NCI-H2029 (cell line): ENCODE measurements at regions not wholly inside any gene's neighbourhood (a gene's known extent, or its start where the extent isn't known, plus 50 kb on each side); places are given as distances from the start of the nearest gene placed in this dataset.

Experiments used
- DNase-seq: peaks from one replicate; lab custom pipeline; 2025; lab: John Stamatoyannopoulos, UW

DNA sequence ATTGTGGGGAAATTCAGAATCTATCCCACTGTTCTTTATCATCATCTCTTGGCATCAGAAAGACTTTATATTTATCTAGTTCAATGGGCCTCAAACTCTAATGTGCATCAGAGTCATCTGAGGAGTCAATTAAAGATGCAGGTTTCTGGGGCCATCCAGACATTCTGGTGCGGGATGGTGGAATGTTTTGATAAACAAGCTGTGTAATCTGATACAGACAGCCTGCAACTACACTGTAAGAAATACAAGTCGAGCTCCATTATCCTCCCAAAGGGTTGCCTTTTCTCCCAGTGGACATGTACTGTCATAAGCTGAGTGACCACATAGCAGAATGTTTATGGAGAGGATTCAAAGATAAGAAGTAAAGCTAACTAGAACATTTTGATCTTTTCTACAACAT is 515.3 kb upstream of the DCC start:
- DNase-seq, result no peak

DNA sequence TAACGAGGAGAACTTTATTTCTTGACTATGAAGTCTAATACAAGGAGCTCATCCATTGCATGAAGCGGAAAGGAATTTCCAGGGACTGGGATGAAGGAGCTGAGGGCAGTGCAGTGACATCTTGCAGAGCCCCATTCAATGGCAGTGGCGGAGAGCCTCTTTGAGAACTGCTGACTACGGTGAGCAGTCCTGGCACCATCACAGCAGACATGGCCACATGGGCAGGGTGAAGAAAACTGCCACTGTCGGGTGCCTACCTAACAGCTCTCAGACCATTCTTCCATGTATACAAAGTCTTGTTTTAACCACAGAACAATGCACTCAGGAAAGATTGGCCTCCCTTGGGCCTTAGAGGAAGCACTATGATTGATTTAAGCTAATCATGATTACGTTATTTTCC is 506.1 kb upstream of the DCC start:
- DNase-seq, result no peak

DNA sequence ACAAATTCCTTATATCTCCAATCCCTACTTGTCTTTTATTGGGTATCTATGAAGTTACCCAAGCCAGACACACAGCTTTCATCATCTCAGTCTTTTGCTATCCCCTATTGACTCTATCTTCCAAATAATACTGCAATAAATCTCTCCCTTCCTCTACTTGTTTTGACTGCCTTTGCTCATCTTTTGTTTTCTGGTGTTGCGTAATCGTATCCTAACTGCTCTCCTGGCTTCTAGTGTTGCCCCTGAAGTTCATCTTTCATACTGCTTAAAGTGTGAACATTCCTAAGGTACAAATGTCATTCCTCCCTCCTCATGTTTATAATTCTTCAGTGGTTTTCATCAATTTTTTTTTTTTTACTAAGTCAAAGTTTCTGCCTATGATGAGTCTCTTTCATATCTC is 491.3 kb upstream of the DCC start:
- no peak for DNase-seq

DNA sequence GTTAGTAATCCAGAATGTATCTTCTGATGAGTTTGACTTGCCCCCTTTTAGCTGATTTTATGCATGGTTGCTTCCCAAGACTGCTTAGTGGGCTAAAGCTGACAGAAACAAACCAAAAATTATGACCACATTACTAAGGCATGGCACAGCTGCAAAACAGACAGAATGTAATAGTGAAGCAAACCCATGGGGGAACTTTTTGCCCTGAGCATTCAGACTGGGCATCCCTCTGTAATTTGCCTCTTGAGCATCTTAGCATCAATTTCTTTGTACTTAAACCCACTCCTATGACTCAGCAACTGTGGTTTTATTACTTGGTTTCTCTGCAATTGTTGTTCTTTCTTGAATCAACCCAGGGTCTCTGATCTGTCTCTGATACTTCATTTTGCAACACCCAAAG is 487.3 kb upstream of the DCC start:
- no peak for DNase-seq

DNA sequence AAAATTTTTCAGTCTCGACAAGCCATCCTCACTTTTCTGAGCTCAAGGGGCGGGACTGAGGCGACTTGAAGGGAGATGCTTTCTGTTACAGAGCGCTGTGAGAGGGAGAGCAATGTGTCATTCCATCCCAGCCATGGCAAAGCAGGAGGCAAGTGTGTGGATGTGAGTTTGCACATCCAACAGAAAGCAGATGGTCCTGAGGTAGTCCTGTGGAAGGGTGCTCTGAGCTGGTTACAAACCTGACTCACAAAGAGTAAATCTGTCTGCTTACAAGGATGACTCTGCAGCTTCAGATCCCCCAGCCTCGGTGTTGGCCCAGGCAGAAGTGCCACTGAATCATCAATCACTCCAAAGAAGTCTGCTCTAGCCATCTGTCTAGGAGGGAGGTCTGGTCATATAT is 482.0 kb upstream of the DCC start:
- no peak for DNase-seq

DNA sequence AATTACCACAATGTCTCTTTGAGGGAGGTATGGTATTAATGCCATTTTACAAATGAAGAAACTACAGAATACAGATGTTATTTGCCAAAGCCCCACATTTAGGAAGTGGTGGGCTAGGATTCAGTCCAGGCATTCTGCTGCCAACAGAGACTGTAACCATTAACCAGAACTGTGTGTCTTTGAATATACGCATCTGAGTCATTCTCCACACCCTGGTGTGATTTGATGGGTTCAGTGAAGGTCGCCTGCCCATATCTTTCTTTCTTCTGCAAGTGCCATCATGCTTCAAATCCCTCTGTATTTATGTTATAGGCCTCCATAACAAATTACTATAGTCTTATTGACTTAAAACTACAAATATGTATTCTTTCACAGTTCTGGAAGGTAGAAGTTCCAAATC is 479.0 kb upstream of the DCC start:
- no peak for DNase-seq

DNA sequence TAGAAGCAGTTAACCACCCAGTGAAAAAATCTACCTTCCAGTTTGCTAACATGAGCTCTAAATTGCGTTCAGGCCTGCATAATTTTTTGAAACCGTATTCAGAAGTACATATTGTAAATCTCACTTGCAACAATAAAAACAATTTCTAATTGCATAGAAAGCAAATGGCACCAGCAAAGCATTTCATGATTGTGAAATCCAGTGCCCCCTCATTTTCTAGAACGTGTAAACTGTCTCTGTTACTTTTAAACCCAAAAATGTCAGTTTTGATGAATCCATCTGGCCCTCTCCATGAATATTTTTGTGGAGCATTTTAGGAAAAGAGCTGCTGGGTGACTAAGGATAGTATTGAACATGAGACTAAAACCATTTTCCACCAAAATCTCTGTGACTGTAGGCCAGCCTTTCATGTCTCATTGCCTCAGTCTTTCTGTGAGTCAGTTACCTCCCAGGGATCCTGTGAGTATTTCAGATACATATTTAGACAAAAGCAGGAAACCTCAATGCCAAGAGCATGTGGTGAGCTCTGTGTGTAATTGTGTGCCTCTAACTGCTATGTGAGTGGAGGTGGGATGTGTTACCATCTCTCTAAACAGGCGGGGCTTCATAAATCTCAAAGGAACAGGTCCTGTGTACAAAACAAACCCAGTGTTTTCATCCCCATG is 477.8 kb upstream of the DCC start:
- DNase-seq, result no peak

DNA sequence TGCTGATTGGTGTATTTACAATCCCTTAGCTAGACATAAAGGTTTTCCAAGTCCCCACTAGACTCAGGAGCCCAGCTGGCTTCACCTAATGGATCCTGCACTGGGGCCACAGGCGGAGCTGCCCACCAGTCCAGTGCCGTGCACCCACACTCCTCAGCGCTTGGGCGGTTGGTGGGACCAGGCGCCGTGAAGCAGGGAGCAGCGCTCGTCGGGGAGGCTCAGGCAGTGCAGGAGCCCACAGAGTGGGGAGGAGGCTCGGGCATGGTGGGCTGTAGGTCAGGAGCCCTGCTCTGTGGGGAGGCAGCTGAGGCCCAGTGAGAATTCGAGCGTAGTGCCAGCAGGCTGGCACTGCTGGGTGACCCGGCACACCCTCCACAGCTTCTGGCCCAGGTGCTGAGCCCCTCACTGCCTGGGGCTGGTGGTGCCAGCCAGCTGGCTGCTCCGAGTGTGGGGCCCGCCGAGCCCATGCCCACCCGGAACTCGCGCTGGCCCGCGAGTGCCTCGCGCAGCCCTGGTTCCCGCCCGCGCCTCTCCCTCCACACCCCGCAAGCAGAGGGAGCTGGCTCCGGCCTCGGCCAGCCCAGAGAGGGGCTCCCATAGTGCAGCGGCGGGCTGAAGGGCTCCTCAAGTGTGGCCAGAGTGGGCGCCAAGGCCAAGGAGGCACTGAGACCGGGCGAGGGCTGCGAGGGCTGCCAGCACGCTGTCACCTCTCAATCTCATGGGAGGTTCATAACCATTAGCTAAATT is 475.6 kb upstream of the DCC start:
- no peak for DNase-seq

DNA sequence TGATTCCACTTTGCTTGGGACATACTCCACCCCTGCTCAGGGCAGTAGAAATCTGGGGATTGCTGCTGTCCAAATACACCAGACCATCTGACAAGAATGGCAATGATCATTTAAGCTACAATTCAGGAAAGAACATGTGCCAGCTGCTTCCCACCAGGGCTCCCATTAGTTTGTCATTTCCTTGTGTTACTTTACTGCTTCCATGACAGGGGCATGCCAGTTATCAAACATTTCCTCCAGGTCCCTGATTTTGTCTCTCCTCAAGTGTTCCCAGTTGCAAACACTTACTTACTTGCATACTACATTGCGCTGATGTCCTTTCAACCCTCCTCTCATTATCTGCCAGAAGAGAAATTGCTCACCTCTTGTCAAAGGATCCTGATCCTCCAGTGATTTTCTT is 474.5 kb upstream of the DCC start:
- DNase-seq, result no peak

DNA sequence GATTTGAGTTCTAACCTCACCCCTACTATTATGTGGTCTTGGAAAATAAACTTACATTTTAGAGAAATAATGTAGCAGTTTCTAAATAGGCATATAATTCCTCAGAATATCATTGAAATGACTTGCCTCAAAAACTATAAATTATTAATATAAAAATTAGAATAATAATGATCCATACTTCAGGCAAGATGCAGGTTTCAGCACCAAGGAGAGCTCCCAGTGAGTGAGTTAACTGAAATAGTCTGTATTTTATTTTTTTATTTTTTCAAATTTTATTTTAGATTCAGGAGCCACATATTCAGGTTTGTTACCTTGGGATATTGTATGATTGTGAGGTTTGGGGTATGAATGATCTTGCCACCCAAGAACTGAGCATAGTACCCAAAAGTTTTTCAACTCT is 472.2 kb upstream of the DCC start:
- DNase-seq, result no peak

DNA sequence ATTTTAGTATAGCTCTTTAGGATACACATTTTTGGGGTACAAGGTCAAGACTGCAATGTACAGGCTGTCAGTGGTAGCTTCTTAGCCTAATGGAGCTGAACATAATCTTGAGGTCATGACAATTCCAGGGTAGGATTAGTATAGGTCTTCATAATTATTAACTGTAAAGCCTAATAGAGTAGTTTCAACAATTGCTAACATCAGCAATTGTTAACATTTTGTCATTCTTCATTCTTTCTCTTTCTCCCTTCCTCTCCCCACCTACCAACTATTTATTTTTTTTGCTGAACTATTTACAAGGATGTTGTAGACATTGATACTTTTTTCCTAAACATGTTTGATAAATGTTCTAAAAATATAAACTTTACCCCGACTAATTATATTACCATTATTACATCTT is 461.3 kb upstream of the DCC start:
- DNase-seq, result no peak

DNA sequence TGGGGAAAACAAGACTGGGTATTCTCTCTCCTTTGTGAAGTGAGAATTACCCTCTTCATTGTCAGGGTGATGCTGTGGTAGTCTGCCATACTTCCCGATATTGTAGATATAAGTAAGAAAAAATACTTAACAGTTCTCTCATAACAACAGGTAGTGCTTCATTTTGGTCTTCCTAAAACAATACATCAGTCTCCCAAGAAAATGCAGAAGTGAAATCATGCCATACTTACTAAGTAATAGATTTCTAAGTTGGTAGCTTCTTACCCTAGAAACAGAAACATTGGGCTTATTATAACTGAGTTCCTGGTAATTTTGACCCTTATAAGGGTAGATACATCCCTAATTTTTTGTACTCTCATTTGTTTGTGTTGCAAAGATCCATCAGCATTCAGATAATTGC is 460.7 kb upstream of the DCC start:
- DNase-seq, result no peak

DNA sequence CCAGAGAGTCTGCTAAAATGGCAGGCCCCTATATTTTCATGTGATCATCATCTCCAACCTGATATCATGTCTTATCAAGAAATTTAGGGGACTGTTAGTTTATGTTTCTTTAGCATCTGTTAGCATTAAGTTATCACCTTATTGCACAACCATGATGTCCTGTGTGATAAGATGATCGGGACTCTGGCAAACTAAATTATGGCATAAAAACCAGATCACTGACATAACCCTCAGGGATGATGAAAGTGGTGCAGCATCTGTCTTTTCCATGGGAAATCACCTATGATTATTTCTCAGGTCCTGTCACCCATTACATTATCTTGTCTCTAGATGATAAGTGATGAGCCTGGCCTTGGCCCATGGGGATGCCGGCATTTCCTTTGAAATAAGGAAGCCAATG is 458.6 kb upstream of the DCC start:
- no peak for DNase-seq

DNA sequence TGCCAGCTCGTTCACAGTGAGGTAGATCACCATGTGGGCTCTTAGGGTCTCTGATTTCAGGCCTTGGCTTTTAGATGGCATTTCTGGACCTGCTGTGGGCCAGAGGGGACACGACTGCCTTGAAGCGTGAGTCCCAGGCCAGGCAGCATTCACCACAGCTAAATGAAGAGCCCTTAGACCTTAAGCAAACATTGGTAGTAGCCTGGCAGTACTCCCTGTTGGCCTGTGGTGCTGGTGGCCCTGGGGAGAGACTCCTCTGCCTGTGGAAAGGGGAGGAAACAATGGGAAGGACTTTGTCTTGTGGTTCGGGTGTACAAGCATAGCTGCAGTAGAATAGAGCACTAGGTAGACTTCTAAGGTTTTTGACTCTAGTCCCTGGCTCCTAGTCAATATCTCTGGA is 456.0 kb upstream of the DCC start:
- no peak for DNase-seq

DNA sequence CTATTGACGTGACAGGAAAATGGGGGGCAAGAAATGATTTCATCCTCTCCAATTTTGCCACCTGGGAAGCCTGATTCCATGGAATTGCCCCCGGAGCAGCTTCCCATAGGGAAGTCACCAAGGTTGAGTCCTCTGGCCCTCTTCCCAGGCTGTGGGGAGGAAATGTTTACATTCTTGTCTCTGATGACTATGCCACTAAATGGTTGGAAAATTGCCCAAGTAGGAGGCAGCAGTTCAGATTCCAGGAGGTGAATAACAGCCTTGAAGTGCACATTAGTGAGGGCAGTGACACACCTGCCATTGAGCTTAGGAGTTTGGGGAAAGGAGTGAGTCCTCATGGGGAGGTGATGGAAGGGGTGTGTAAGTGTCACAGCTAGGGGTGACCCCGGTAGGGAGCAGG is 449.2 kb upstream of the DCC start:
- DNase-seq, result peak; percentile 82

DNA sequence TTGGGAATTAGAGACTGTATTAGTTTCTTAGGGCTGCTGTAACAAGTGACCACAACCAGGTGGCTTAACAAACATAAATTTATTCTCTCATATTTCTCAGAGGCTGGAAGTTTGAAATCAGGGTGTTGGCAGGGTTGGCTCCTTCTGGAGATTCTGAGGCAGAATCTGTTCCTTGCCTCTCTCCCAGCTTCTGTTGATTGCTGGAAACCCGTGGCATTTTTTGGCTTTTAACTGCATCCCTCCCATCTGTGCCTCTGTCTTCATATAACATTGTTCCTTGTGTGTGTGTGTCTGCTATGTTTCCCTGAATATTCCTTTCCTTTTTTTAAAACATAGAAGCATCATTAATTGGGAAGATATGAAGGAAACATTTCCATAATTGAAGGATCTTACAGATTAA is 448.1 kb upstream of the DCC start:
- no peak for DNase-seq

DNA sequence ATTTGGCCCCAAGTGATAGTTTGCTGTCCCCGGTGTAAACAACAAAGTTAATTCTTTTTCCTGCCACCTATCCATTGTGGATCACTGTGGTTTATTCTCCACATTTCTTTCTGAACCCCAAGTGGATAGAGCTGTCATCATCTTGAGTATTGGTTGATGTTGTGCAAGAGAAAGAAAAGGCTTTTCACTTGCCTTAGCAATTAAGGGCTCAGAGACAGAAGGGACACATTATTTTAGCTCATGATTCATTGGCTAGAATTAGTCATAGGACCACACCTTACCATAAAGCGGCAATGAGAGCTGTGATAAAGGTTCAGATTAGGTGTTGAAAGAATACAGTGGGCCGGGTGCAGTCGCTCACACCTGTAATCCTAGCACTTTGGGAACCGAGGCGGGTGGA is 442.1 kb upstream of the DCC start:
- DNase-seq, result no peak

DNA sequence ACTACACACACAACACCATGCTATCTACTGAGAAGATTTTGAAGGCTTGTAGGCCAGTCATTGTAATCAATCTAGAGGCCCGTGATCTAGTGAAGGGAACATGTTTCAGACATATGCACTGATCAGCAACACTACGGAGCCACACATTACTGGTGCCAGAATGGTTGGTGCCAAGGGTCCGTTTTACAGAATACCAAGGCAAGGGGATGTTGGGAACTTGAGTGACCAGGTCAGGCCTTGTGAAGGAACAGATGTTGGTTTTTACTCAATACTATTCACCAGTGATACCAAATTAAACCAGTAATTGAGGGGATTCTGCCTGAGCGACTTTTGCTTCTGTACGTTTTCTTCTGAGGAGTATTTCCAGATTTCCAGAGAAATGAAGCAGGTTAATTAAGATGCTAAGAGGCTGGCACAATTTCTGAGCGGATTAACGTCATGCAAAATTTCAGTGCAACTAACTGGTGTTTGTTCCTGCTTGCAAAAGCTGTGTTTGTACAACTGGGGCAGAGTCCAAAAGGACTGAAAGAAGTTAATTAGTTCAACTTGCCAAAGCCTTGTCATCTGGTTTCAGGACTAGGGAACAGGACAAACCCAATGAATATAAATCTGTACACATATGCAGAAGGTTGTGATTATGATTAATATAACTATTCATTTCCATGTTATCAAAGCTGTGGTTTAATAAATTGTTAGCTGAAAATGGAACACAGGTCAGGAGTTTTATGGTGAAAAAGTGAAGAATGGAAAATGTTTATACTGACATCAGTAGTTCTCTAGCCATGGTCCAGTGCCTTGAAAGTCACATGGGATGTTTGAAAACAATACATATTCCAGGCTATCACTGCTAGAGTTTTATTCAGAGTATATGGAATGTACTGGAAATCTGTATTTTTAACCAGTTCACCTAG is 432.1 kb upstream of the DCC start:
- DNase-seq, result no peak

DNA sequence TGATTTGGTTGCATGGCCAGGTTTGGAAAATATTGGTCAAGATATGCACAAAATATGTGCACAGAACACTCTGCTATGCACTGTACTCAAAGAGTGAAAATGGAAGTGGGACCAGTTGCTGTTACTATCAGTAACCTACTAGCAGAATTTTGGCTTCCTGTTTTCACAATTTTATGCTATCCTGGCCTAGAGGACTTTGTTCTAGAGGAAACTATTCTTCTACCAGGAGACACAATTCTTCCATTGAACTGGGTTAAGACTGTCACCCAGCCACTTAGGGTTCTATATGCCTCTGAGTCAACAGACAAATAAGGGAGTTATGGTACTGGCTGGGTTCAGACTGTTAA is 431.4 kb upstream of the DCC start:
- no peak for DNase-seq

DNA sequence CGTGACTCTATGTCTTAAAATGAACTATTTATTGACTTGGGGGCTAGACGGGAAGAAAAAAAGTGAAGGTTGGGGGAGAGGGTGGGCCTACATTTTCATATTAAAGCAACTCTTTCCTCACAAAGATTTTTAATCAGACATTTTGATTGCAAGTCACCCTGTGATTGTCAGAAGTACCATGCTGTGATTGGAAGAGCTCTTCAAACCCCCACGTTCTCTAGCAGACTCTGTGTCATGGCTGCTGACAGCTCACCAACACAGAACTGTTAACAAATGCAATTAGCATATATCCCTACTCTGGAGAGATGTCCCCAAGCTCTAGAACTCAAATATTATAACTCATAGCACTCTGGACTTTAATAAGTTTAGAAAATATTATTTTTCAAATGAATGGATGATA is 428.4 kb upstream of the DCC start:
- no peak for DNase-seq

DNA sequence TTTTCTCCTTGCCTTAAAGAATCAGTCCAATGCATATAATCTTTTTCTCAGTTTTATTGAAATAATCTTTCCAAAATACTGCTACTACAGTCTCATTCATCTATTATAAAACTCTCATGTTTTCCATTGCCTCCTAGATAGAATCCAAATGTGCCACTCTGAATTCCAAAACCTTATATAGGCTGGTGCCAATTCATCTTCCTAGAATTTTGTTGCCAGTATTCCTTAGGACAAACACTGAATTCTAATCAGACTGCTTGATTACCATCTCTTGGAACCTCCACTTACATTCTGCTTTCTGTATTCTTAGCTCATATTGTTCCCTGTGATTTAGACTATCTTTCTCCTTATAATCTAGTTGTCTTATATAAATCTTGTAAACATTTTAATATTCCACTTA is 427.6 kb upstream of the DCC start:
- DNase-seq, result no peak

DNA sequence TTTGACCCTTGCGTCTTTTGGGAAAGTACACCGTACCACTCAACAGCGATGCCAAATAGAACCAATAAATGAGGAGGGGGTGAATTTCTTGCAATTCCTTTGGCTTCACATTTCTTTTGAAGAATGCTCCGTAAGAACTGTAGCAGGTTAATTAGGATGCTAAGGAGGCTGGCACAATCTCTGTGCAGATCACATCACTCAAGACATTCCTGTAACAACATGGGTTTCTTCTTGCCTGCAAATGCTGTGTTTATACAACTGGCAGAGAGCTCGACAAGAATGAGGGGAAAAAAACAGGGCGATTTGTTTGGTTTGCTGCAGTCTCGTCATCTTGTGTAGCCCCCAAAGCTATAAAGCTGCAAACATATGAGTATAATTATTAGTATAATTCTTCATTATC is 424.8 kb upstream of the DCC start:
- DNase-seq, result no peak

DNA sequence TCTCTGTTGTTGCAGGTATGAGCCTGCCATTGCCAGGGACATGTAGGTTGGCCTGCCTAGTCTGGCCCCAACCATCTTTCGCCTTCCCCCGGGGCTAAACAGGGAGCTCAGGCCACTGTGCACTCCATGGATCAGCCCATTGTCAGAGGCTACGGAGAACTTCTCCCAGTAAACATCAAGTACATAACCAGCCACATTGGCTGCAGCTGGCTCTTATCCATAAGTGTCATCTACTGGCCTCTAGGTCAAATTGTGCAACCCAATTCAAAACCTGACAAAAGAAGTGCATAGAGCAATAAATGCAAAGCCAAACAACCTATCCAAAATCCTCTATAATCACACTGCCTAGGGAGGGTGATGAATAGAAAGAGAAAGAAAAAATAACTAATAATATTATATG is 418.1 kb upstream of the DCC start:
- DNase-seq, result no peak
